Hepatocyte (in vitro differentiated cells): ENCODE measurements at regions not wholly inside any gene's neighbourhood (a gene's known extent, or its start where the extent isn't known, plus 50 kb on each side); places are given as distances from the start of the nearest gene placed in this dataset.

Experiments used
- DNase-seq: peaks from one replicate; pipeline ENCODE4 v3.0.0-alpha.2; 2016; ENCODE audit warnings: low spot score
- H2AFZ ChIP-seq: fragments of 200-600 bp; sonication (generic); 2 replicates; pipeline ENCODE4 v1.6.0; 2016; ENCODE audit warnings: antibody characterized with exemption, mild to moderate bottlenecking
- H3K27ac ChIP-seq: fragments of 200-600 bp; sonication (generic); 2 replicates; pipeline ENCODE4 v1.5.1; 2016; ENCODE audit warnings: mild to moderate bottlenecking
- H3K27me3 ChIP-seq: fragments of 200-600 bp; sonication (generic); 2 replicates; pipeline ENCODE4 v1.6.1; 2016
- H3K36me3 ChIP-seq: fragments of 200-600 bp; sonication (generic); replicated peaks from 2 replicates; pipeline ENCODE4 v1.5.1; 2016; ENCODE audit warnings: low read depth; ENCODE audit not compliant: insufficient read depth
- H3K4me1 ChIP-seq: fragments of 200-600 bp; sonication (generic); 2 replicates; pipeline ENCODE4 v1.5.1; 2016; ENCODE audit warnings: mild to moderate bottlenecking, moderate library complexity; ENCODE audit not compliant: insufficient read depth
- H3K4me2 ChIP-seq: fragments of 200-600 bp; sonication (generic); 2 replicates; pipeline ENCODE4 v1.6.0; 2016
- H3K4me3 ChIP-seq: fragments of 200-600 bp; sonication (generic); 2 replicates; pipeline ENCODE4 v1.5.1; 2016; ENCODE audit warnings: mild to moderate bottlenecking
- H3K79me2 ChIP-seq: fragments of 200-600 bp; sonication (generic); 2 replicates; pipeline ENCODE4 v1.6.0; 2017; ENCODE audit warnings: mild to moderate bottlenecking
- H3K9me2 ChIP-seq: fragments of 200-600 bp; sonication (generic); replicated peaks from 2 replicates; pipeline ENCODE4 v1.6.0; 2017; ENCODE audit warnings: mild to moderate bottlenecking; ENCODE audit not compliant: insufficient read depth
- H3K9me3 ChIP-seq: fragments of 200-600 bp; sonication (generic); 2 replicates; pipeline ENCODE4 v1.5.1; 2016; ENCODE audit warnings: low read depth, mild to moderate bottlenecking
- H4K20me1 ChIP-seq: fragments of 200-600 bp; sonication (generic); 2 replicates; pipeline ENCODE4 v1.6.0; 2016; ENCODE audit warnings: mild to moderate bottlenecking; ENCODE audit not compliant: insufficient read depth, poor library complexity, severe bottlenecking
- EZH2 ChIP-seq: fragments of 200-600 bp; sonication (generic); IDR thresholded peaks from 2 replicates; pipeline ENCODE4 v1.6.1; 2016; ENCODE audit warnings: antibody characterized with exemption, mild to moderate bottlenecking, borderline replicate concordance
- EZH2phosphoT487 ChIP-seq: fragments of 200-600 bp; sonication (generic); IDR thresholded peaks from one replicate; pipeline ENCODE4 v1.6.1; 2018; ENCODE audit warnings: antibody characterized with exemption, mild to moderate bottlenecking, low read depth, moderate library complexity; ENCODE audit not compliant: unreplicated experiment, severe bottlenecking
- WGBS: methylation state at CpG from one replicate; pipeline ENCODE4 v1.1.6; 2016; ENCODE audit warnings: low lambda C conversion rate; ENCODE audit errors: missing lambda C conversion rate; 5-methylcytosine and 5-hydroxymethylcytosine counted together
- TF ChIP-seq, protein P1 (sequence below): fragments of 200-600 bp; sonication (generic); IDR thresholded peaks from 2 replicates; pipeline ENCODE4 v1.5.1; 2016; ENCODE audit warnings: antibody characterized with exemption, mild to moderate bottlenecking; ENCODE audit not compliant: poor library complexity

DNA sequence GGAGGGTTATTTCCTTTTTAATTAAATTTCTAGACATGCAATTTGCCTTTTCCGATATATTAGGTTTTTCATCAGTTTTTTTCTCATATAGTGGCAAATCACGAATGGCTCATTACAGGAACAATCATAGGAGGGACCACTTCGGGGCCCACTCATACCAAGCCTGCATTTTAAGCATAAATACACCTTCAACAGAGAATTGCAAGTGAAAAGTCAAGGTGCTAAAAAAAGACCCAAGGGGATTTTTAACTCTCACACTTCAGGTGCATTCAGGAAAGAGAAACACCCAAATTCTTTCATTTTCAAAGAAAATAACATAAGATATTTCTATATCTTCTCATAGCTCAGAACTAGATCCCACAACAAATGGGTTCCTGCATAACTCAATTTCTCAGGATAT, 979.6 kb upstream of the NR2F2 start:
- no peaks in the 10 kb centered on the region for H3K79me2 ChIP-seq
- 93% methylated on average over 3 of the region's 3 CpGs for WGBS

DNA sequence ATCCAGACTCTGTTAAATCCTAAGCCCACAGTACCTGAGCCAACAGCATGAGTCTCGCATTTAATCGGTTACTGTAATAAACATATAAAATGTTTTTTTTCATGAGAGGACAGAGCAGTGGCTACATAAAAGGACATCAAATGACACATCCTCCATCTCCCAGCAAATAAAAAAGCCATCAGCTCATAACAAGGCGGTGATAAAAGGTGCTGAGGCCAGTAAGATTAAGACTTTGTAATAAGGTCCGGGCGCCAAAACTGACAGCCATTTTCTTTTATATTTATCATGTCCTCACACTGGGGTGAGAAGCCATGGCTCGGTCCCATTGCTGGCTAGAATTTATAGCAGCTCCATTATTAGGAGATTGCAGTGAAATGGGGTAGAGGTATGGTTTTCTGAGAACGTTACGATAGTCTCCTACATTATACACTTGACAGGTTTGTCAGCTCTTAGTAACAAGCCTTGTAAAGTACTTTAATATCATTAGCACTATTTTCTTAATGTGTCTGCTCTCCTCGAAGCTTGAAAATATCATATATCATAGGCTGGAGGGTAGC, 977.8 kb upstream of the NR2F2 start:
- Histone ChIP-seq H3K9me3 (no peaks in the 10 kb centered on the region), H3K9me2 (no peaks in the 10 kb centered on the region), H2AFZ (no peak overlapping the region), H3K4me1 (no peaks in the 10 kb centered on the region), H4K20me1 (no peaks in the 10 kb centered on the region), H3K27me3 (no peaks in the 10 kb centered on the region), H3K4me3 (no peak overlapping the region), H3K79me2 (no peaks in the 10 kb centered on the region), H3K36me3 (no peaks in the 10 kb centered on the region), H3K27ac (no peak overlapping the region), H3K4me2 (no peak overlapping the region)
- TF ChIP-seq EZH2 (no peak), EZH2phosphoT487 (no peak)
- TF ChIP-seq, protein P1, sequence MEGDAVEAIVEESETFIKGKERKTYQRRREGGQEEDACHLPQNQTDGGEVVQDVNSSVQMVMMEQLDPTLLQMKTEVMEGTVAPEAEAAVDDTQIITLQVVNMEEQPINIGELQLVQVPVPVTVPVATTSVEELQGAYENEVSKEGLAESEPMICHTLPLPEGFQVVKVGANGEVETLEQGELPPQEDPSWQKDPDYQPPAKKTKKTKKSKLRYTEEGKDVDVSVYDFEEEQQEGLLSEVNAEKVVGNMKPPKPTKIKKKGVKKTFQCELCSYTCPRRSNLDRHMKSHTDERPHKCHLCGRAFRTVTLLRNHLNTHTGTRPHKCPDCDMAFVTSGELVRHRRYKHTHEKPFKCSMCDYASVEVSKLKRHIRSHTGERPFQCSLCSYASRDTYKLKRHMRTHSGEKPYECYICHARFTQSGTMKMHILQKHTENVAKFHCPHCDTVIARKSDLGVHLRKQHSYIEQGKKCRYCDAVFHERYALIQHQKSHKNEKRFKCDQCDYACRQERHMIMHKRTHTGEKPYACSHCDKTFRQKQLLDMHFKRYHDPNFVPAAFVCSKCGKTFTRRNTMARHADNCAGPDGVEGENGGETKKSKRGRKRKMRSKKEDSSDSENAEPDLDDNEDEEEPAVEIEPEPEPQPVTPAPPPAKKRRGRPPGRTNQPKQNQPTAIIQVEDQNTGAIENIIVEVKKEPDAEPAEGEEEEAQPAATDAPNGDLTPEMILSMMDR, result no peak
- 81% methylated on average over 9 of the region's 9 CpGs for WGBS
- DNase-seq, result no peak

More for the DNA sequence above, 979.6 kb upstream of the NR2F2 start:
- Histone ChIP-seq H3K27ac (no peak overlapping the region), H3K9me2 (no peaks in the 10 kb centered on the region), H3K4me2 (no peak overlapping the region), H3K4me3 (no peak overlapping the region), H3K9me3 (no peaks in the 10 kb centered on the region), H4K20me1 (no peaks in the 10 kb centered on the region), H3K36me3 (no peaks in the 10 kb centered on the region), H3K4me1 (no peaks in the 10 kb centered on the region), H3K27me3 (no peaks in the 10 kb centered on the region), H2AFZ (no peak overlapping the region)
- TF ChIP-seq, protein P1, result no peak
- no peak for TF ChIP-seq EZH2
- no peak for TF ChIP-seq EZH2phosphoT487
- no peak for DNase-seq

DNA sequence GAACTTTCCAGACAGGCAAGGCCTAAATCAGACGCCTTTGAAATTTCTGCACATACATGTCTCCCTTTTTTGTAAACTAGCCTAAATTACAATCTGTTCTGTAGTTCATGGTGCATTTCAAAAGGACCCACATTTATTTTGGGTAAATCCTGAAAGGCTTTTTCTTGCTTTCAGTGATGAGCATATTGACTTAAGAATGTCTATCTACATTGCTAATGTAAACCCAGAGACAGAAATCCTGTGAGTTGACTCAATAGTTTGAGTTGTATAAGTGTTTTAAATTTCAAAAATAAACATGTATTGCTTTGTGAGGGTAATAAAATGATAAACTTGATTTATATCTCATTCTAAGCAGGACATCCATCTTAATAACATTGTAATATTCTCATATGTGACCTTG, 977.0 kb upstream of the NR2F2 start:
- Histone ChIP-seq H3K27me3 (no peaks in the 10 kb centered on the region), H3K4me1 (no peaks in the 10 kb centered on the region), H3K9me3 (no peaks in the 10 kb centered on the region), H3K9me2 (no peaks in the 10 kb centered on the region), H2AFZ (no peak overlapping the region), H3K4me3 (no peak overlapping the region), H3K79me2 (no peaks in the 10 kb centered on the region), H3K4me2 (no peak overlapping the region), H4K20me1 (no peaks in the 10 kb centered on the region), H3K36me3 (no peaks in the 10 kb centered on the region), H3K27ac (no peak overlapping the region)
- DNase-seq, result no peak
- WGBS, result 88% methylated on average over 1 of the region's 1 CpG
- TF ChIP-seq EZH2phosphoT487 (no peak), EZH2 (no peak)
- TF ChIP-seq, protein P1, result no peak

DNA sequence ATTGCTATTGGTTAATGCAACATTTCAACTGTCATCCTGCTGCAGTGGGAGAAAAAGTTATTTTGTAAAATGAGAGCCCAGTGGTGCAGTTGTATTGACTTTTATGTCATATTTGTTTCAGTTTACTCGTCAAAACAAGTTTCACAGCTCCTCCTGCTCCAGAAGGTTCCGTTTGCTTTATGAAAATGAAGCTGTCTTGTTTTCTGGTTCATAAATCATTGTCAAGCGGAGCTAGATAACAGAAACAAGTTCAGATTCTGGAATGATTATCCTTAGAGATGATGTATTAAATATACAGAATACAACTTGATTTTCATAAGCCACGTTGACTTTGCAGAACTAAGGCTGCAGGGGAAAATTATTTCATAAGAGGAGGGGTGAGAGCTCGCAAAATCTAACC, 970.5 kb upstream of the NR2F2 start:
- Histone ChIP-seq H3K79me2 (no peaks in the 10 kb centered on the region), H2AFZ (no peak overlapping the region), H3K27me3 (no peaks in the 10 kb centered on the region), H3K9me3 (no peaks in the 10 kb centered on the region), H3K4me3 (no peak overlapping the region), H3K4me2 (no peak overlapping the region), H3K36me3 (no peaks in the 10 kb centered on the region), H3K9me2 (no peaks in the 10 kb centered on the region), H3K4me1 (peaks cover 5% of the 10 kb centered on the region), H3K27ac (no peak overlapping the region), H4K20me1 (no peaks in the 10 kb centered on the region)
- no peak for DNase-seq
- TF ChIP-seq EZH2, result no peak
- no peak for TF ChIP-seq EZH2phosphoT487
- TF ChIP-seq, protein P1, result no peak
- WGBS, result 73% methylated on average over 5 of the region's 5 CpGs
